Loucy (cell line): ENCODE measurements at regions not wholly inside any gene's neighbourhood (a gene's known extent, or its start where the extent isn't known, plus 50 kb on each side); places are given as distances from the start of the nearest gene placed in this dataset.

ENCODE experiments used
- H2AFZ ChIP-seq: fragments of 200-600 bp; sonication (generic); 2 replicates; pipeline ENCODE4 v1.6.0; 2016; ENCODE audit warnings: antibody characterized with exemption, mild to moderate bottlenecking, low read length, moderate library complexity
- H3F3A ChIP-seq: fragments of 200-600 bp; 2 replicates; pipeline ENCODE4 v1.6.0; 2016; ENCODE audit warnings: antibody characterized with exemption, low read depth, mild to moderate bottlenecking
- H3K27me3 ChIP-seq: fragments of 200-600 bp; sonication (generic); 2 replicates; pipeline ENCODE4 v1.6.1; 2014; ENCODE audit warnings: low read length, mild to moderate bottlenecking; ENCODE audit not compliant: insufficient read depth, poor library complexity, severe bottlenecking
- H3K36me3 ChIP-seq: fragments of 200-600 bp; sonication (generic); 2 replicates; pipeline ENCODE4 v1.6.1; 2016; ENCODE audit warnings: low read length; ENCODE audit not compliant: insufficient read depth
- H3K4me1 ChIP-seq: fragments of 200-600 bp; sonication (generic); 2 replicates; pipeline ENCODE4 v1.5.1; 2014; ENCODE audit warnings: low read length, mild to moderate bottlenecking; ENCODE audit not compliant: insufficient read depth, poor library complexity, severe bottlenecking
- H3K4me2 ChIP-seq: fragments of 200-600 bp; sonication (generic); 2 replicates; pipeline ENCODE4 v1.6.0; 2014; ENCODE audit warnings: antibody characterized with exemption, low read length, low read depth, mild to moderate bottlenecking; ENCODE audit not compliant: poor library complexity, severe bottlenecking
- H3K4me3 ChIP-seq: fragments of 200-600 bp; sonication (generic); 2 replicates; pipeline ENCODE4 v1.5.1; 2014; ENCODE audit warnings: low read length, mild to moderate bottlenecking, mixed read lengths; ENCODE audit not compliant: poor library complexity, severe bottlenecking
- H3K79me2 ChIP-seq: fragments of 200-600 bp; sonication (generic); 2 replicates; pipeline ENCODE4 v1.6.1; 2014; ENCODE audit warnings: low read length; ENCODE audit not compliant: insufficient read depth
- H3K9ac ChIP-seq: fragments of 200-600 bp; sonication (generic); 2 replicates; pipeline ENCODE4 v1.6.0; 2014; ENCODE audit warnings: mild to moderate bottlenecking, low read depth, low read length, moderate library complexity; ENCODE audit not compliant: poor library complexity, severe bottlenecking
- H3K9me2 ChIP-seq: fragments of 200-600 bp; sonication (generic); replicated peaks from 2 replicates; pipeline ENCODE4 v1.6.1; 2016; ENCODE audit warnings: low read depth, low read length, mixed read lengths
- H3K9me3 ChIP-seq: fragments of 200-600 bp; sonication (generic); 2 replicates; pipeline ENCODE4 v1.6.1; 2014; ENCODE audit warnings: mild to moderate bottlenecking, antibody characterized with exemption, low read length, low read depth; ENCODE audit not compliant: insufficient read depth
- H4K20me1 ChIP-seq: fragments of 200-600 bp; sonication (generic); 2 replicates; pipeline ENCODE4 v1.6.0; 2014; ENCODE audit warnings: antibody characterized with exemption, low read length, mild to moderate bottlenecking; ENCODE audit not compliant: insufficient read depth, poor library complexity, severe bottlenecking
- EZH2phosphoT487 ChIP-seq: fragments of 200-600 bp; IDR thresholded peaks from 2 replicates; pipeline ENCODE4 v1.6.1; 2018; ENCODE audit warnings: antibody characterized with exemption, mild to moderate bottlenecking, moderate library complexity, borderline replicate concordance
- TF ChIP-seq, protein P1 (sequence below): fragments of 200-600 bp; sonication (generic); conservative IDR thresholded peaks from 2 replicates; pipeline ENCODE4 v1.5.1; 2014; ENCODE audit warnings: mild to moderate bottlenecking, antibody characterized with exemption, low read length

DNA sequence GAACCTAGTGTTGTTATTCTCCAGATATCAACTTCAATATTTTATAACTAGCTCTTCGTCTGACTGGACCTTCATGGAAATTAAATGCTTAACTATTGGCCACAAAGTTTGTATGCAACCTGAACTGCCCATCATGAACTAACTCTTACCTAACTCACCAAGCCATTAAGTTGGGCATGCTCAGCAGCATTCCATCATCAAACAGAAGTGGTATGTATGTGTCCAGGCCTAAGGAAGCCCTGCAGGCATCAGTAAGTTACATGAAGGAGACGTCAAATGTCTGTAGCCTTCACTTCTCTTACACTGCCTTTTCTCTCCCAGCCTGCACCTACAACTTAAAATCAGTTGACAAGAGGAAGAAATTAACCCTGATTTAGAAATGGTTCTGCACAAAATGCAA is 1639.2 kb upstream of the PABPC4L start:
- TF ChIP-seq, protein P1, sequence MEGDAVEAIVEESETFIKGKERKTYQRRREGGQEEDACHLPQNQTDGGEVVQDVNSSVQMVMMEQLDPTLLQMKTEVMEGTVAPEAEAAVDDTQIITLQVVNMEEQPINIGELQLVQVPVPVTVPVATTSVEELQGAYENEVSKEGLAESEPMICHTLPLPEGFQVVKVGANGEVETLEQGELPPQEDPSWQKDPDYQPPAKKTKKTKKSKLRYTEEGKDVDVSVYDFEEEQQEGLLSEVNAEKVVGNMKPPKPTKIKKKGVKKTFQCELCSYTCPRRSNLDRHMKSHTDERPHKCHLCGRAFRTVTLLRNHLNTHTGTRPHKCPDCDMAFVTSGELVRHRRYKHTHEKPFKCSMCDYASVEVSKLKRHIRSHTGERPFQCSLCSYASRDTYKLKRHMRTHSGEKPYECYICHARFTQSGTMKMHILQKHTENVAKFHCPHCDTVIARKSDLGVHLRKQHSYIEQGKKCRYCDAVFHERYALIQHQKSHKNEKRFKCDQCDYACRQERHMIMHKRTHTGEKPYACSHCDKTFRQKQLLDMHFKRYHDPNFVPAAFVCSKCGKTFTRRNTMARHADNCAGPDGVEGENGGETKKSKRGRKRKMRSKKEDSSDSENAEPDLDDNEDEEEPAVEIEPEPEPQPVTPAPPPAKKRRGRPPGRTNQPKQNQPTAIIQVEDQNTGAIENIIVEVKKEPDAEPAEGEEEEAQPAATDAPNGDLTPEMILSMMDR: no peak
- no peak for TF ChIP-seq EZH2phosphoT487
- H3K36me3 ChIP-seq: no peaks in the 10 kb centered on the region

DNA sequence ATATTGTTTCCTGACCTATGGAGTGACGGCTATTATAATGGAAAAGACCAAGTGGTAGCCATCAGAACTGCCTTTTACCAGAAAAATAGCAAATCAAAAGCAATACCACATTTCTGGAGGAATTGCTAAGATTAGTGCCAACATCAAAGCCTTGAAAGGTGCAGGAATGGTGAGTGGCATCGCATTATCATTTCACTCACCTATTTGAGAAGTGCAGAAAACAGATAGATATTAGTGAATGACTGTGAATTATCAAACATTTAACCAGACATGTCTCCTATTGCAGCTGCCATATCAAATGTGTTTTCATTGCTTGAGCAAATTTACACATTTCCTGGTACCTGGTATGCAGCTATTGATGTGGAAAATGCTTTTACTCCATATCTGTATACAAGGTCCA is 1638.1 kb upstream of the PABPC4L start:
- Histone ChIP-seq H3K4me2 (no peak overlapping the region), H4K20me1 (no peaks in the 10 kb centered on the region), H3K9ac (no peak overlapping the region), H3K4me3 (no peak overlapping the region), H3K4me1 (no peaks in the 10 kb centered on the region), H3K9me2 (no peaks in the 10 kb centered on the region), H3K36me3 (no peaks in the 10 kb centered on the region), H2AFZ (no peak overlapping the region), H3K79me2 (no peaks in the 10 kb centered on the region), H3K27me3 (no peaks in the 10 kb centered on the region), H3K9me3 (no peaks in the 10 kb centered on the region), H3F3A (no peaks in the 10 kb centered on the region)
- TF ChIP-seq, protein P1: no peak
- no peak for TF ChIP-seq EZH2phosphoT487

More for the DNA sequence above, 1639.2 kb upstream of the PABPC4L start:
- no peaks in the 10 kb centered on the region for H3K9me2 ChIP-seq
- H3K27me3 ChIP-seq: no peaks in the 10 kb centered on the region
- no peaks in the 10 kb centered on the region for H4K20me1 ChIP-seq
- no peak overlapping the region for H3K4me2 ChIP-seq
- no peaks in the 10 kb centered on the region for H3F3A ChIP-seq
- H3K79me2 ChIP-seq: no peaks in the 10 kb centered on the region
- no peak overlapping the region for H3K9ac ChIP-seq
- H2AFZ ChIP-seq: no peak overlapping the region
- no peaks in the 10 kb centered on the region for H3K9me3 ChIP-seq
- no peaks in the 10 kb centered on the region for H3K4me1 ChIP-seq
- H3K4me3 ChIP-seq: no peak overlapping the region

DNA sequence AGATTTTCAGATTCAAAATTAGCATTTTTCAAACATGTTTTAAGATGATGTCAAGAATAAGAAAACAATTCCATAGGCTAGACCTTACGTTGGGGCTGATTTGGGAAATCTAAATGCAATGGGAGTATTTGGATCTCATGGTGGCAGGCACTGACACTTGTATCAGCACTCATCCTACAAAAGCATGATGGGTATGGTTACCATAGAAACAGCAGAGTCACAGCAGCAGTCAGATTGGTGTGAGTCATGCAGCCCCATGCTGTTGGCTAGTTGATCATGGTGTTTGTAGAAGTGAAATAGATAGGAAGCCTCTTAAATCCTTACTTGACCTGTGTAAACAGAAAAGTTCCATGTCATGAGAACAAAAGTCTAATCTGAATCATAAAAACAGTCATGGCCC is 1637.3 kb upstream of the PABPC4L start:
- H3K9me3 ChIP-seq: no peaks in the 10 kb centered on the region
- H3K9me2 ChIP-seq: no peaks in the 10 kb centered on the region
- H3K4me1 ChIP-seq: no peaks in the 10 kb centered on the region
- TF ChIP-seq, protein P1: no peak
- no peaks in the 10 kb centered on the region for H3K79me2 ChIP-seq
- no peaks in the 10 kb centered on the region for H3F3A ChIP-seq
- no peak overlapping the region for H3K9ac ChIP-seq
- H3K4me2 ChIP-seq: no peak overlapping the region
- no peak overlapping the region for H2AFZ ChIP-seq
- H3K27me3 ChIP-seq: no peaks in the 10 kb centered on the region
- H3K4me3 ChIP-seq: no peak overlapping the region
- H3K36me3 ChIP-seq: no peaks in the 10 kb centered on the region
- H4K20me1 ChIP-seq: no peaks in the 10 kb centered on the region
